GM10248 (cell line): ENCODE measurements at regions not wholly inside any gene's neighbourhood (a gene's known extent, or its start where the extent isn't known, plus 50 kb on each side); places are given as distances from the start of the nearest gene placed in this dataset.

Source experiments
- CTCF ChIA-PET: fragments of 300-600 bp; sonication (Branson Sonifier 250); formaldehyde crosslinking; extraction: SDS; loops from one replicate; lab custom pipeline; 2021; ENCODE audit warnings: antibody characterized with exemption; lab: Yijun Ruan, JAX
- POLR2A ChIA-PET: fragments of 350-650 bp; sonication (Branson Sonifier 250); formaldehyde crosslinking; extraction: SDS; loops from one replicate; lab custom pipeline; 2020; ENCODE audit warnings: antibody characterized with exemption; lab: Yijun Ruan, JAX
- DNase-seq: peaks from one replicate; pipeline ENCODE4 v3.0.0; 2012; ENCODE audit errors: extremely low spot score
- CTCF ChIP-seq: IDR thresholded peaks from 2 replicates; pipeline ENCODE4 v1.5.1; 2012; ENCODE audit warnings: mild to moderate bottlenecking, low read depth; ENCODE audit errors: extremely low read depth, missing control alignments, control extremely low read depth

- ChIA-PET CTCF (interaction anchor here (1.1 kb wide), 1 partner anchor 15 kb away, joined by 3 read pairs; no protein-coding TSS in a partner anchor), POLR2A (no interaction called here)
- DNase-seq = no peak
- no peak for TF ChIP-seq CTCF
Measured at GRCh38 chr13:37407156-37407555, 191.4 kb downstream of the POSTN start.

GRCh38 chr13:37406031-37406430 is 192.5 kb downstream of the POSTN start:
- POLR2A ChIA-PET = no interaction called here
- TF ChIP-seq CTCF = no peak
- no peak for DNase-seq
- CTCF ChIA-PET = no interaction called here

GRCh38 chr13:37403776-37404527 is 194.6 kb downstream of the POSTN start:
- CTCF ChIA-PET = interaction anchor here (0.8 to 2.4 kb wide), 3 partner anchors 10 to 12 kb away, joined by 4 to 6 read pairs (median 4); no protein-coding TSS in a partner anchor
- POLR2A ChIA-PET = no interaction called here
- no peak for TF ChIP-seq CTCF
- DNase-seq = no peak

GRCh38 chr13:37401721-37402120 is 196.8 kb downstream of the POSTN start:
- TF ChIP-seq CTCF = no peak
- ChIA-PET POLR2A (no interaction called here), CTCF (no interaction called here)
- no peak for DNase-seq

- TF ChIP-seq CTCF = no peak
- no peak for DNase-seq
- ChIA-PET POLR2A (no interaction called here), CTCF (no interaction called here)
Measured at GRCh38 chr13:37397535-37397934, 201.0 kb downstream of the POSTN start.

- ChIA-PET POLR2A (no interaction called here), CTCF (interaction anchor here (1.0 kb wide), 1 partner anchor 43 kb away, joined by 3 read pairs; no protein-coding TSS in a partner anchor)
- no peak for TF ChIP-seq CTCF
- DNase-seq = no peak
Measured at GRCh38 chr13:37395544-37395943, 203.0 kb downstream of the POSTN start.

GRCh38 chr13:37392389-37392788 is 206.2 kb downstream of the POSTN start:
- POLR2A ChIA-PET = no interaction called here
- CTCF ChIA-PET = interaction anchor here (0.6 kb wide), 1 partner anchor 15 kb away, joined by 3 read pairs; no protein-coding TSS in a partner anchor
- no peak for TF ChIP-seq CTCF
- no peak for DNase-seq
